Body of pancreas (tissue), 4 donors: ENCODE measurements at regions not wholly inside any gene's neighbourhood (a gene's known extent, or its start where the extent isn't known, plus 50 kb on each side); places are given as distances from the start of the nearest gene placed in this dataset.

Source experiments
- ATAC-seq: fragments of 150-250 bp; one replicate; pipeline ENCODE4 v1.9.1; 2016
- DNase-seq, 4 donors: peaks; one replicate each; pipeline ENCODE4 v3.0.0-alpha.2; 2019
- H3K27ac ChIP-seq, 4 donors: fragments of 200-600 bp; sonication (generic); 1 replicate in 3 of 4; 2 replicates in 1 of 4; pipeline versions ENCODE4 v1.5.1 to v1.6.1; 2016 to 2019; ENCODE audit warnings: mild to moderate bottlenecking in 1 of 4, mixed read lengths in 1 of 4, moderate library complexity in 1 of 4
- H3K27me3 ChIP-seq, 2 donors: fragments of 200-600 bp; sonication (generic); one replicate each; pipeline ENCODE4 v1.6.0; 2016; ENCODE audit warnings: mild to moderate bottlenecking in 1 of 2
- H3K36me3 ChIP-seq, 2 donors: fragments of 200-600 bp; sonication (generic); replicated peaks in 1 of 2; 2 replicates each; pipeline ENCODE4 v1.5.1; 2016; ENCODE audit warnings: low read depth in 2 of 2; ENCODE audit not compliant: insufficient read depth in 1 of 2
- H3K4me1 ChIP-seq: fragments of 200-600 bp; sonication (generic); one replicate; pipeline ENCODE4 v1.6.0; 2016
- H3K4me3 ChIP-seq, 2 donors: fragments of 200-600 bp; sonication (generic); 1 replicate in 1 of 2; 2 replicates in 1 of 2; pipeline ENCODE4 v1.5.1; 2016 to 2019
- H3K9me3 ChIP-seq, 3 donors: fragments of 200-600 bp; sonication (generic); 1 replicate in 2 of 3; 2 replicates in 1 of 3; pipeline ENCODE4 v1.5.1; 2016
- POLR2A ChIP-seq, 3 donors: fragments of 450-650 bp; IDR thresholded peaks; one replicate each; pipeline ENCODE4 v1.6.1; 2016; ENCODE audit warnings: antibody characterized with exemption in 3 of 3, mild to moderate bottlenecking in 2 of 3
- WGBS, 2 donors: methylation state at CpG; one replicate each; pipeline ENCODE4 v1.1.5; 2017; 5-methylcytosine and 5-hydroxymethylcytosine counted together
- intact Hi-C: fragments of 100-400 bp; cut with DNase I; formaldehyde crosslinking; loops from one replicate; pipeline ENCODE4 v1.15.1; 2023
- TF ChIP-seq, protein P1 (sequence below), 7 experiments: fragments of 450-650 bp in 4 of 7; fragments of 200-600 bp in 3 of 7; sonication (generic) in 3 of 7; IDR thresholded peaks; one replicate each; pipeline ENCODE4 v1.5.1; 2016 to 2019; ENCODE audit warnings: antibody characterized with exemption in 7 of 7

DNA sequence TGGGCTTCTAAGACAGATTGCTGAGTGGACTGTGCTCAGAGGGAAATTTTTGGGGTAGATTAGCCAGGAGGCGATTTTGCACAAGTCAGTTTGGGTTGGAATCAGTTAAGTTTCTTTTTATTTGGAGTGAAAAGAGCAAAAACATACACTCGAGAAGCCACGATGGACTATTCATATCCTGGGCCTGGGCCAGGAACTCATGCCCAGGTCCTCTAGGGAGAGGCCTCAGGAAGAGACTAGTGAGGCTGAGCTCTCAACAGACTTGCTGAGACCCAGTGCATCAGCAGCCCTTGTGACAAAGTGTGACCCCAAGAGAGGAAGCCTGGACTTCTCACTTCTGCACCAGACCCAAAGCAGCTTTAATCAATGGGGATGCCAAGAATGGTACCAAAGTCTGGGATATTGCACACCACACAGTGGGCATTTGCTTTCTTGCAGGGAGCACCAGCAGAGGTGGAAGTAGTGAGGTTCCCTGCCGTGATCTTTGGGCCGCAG is 61.6 kb upstream of the MAFB start:
- ATAC-seq (no peak), DNase-seq (no peak)
- TF ChIP-seq POLR2A (IDR thresholded peaks at IDR 0.05): no peak
- TF ChIP-seq, protein P1, sequence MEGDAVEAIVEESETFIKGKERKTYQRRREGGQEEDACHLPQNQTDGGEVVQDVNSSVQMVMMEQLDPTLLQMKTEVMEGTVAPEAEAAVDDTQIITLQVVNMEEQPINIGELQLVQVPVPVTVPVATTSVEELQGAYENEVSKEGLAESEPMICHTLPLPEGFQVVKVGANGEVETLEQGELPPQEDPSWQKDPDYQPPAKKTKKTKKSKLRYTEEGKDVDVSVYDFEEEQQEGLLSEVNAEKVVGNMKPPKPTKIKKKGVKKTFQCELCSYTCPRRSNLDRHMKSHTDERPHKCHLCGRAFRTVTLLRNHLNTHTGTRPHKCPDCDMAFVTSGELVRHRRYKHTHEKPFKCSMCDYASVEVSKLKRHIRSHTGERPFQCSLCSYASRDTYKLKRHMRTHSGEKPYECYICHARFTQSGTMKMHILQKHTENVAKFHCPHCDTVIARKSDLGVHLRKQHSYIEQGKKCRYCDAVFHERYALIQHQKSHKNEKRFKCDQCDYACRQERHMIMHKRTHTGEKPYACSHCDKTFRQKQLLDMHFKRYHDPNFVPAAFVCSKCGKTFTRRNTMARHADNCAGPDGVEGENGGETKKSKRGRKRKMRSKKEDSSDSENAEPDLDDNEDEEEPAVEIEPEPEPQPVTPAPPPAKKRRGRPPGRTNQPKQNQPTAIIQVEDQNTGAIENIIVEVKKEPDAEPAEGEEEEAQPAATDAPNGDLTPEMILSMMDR (IDR thresholded peaks at IDR 0.05): no peak
- Histone ChIP-seq H3K4me1 (no peaks in the 10 kb centered on the region), H3K4me3 (no peak overlapping the region), H3K27ac (no peak overlapping the region), H3K36me3 (no peaks in the 10 kb centered on the region), H3K9me3 (no peaks in the 10 kb centered on the region), H3K27me3 (no peaks in the 10 kb centered on the region)
- intact Hi-C loops: no loop called here
- 49 to 51% methylated on average over 5 of the region's 5 CpGs for WGBS, 2 donors

DNA sequence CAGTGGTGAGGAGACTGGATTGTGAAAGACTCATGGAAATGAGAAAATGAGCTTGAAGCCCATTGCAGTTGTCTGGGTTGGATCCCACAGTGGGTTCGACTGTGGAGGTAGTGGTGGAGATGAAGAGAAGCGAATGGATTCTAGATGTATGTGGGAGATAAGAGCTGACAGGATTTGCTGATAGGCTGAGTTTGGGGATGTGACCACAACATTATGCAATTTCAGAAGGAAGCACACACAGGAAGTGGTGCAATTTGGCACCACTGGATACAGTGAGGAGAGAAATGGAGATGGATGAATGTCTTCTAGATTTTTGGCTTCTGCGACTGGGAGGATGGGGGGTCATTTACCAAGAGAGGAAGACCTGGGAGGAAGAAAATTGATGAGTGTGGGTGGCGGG is 64.4 kb upstream of the MAFB start:
- Histone ChIP-seq H3K9me3 (no peaks in the 10 kb centered on the region), H3K27me3 (no peaks in the 10 kb centered on the region), H3K27ac (no peak overlapping the region), H3K4me1 (no peaks in the 10 kb centered on the region), H3K36me3 (no peaks in the 10 kb centered on the region), H3K4me3 (no peak overlapping the region)
- WGBS, 2 donors: 55 to 83% methylated on average over 4 of the region's 4 CpGs
- intact Hi-C loops: no loop called here
- DNase-seq (no peak), ATAC-seq (no peak)
- TF ChIP-seq, protein P1 (IDR thresholded peaks at IDR 0.05): no peak
- TF ChIP-seq POLR2A (IDR thresholded peaks at IDR 0.05): no peak

DNA sequence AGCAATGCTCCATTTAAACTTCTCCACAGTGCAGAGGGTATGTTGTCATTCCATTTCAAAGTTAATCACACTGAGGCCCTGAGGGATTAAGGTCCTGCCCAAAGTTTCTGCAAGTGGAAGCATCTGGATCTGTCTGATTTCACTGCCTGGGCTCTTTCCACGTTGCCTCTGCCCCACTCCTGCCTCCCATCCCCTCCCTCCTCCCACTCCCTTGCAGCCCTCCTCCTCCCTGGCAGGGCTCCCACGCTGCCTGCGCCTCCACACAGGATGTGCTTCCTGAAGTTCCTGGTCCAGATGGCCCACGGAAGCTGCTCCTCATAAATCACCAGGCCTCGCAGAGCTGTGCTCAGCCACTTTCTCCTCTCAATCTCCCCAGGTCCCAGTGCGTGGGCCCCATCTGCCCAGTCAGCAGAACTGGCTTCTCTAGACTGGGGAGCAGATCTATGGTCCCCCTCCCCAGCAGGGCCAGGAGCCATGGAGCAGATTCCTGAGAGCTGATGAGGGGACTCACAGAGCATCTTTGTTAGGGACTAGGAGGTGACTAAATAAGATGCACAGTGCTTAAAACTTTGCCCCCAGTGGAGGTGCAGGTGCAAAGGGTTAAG is 65.4 kb upstream of the MAFB start:
- TF ChIP-seq POLR2A (IDR thresholded peaks at IDR 0.05): no peak
- H3K4me3 ChIP-seq: no peak overlapping the region
- no peak overlapping the region for H3K27ac ChIP-seq
- DNase-seq (peak; percentile 13 to 16 (median 14)), ATAC-seq (peak; percentile 33)
- WGBS, 2 donors: 28 to 45% methylated on average over 6 of the region's 6 CpGs
- intact Hi-C loops: no loop called here
- no peaks in the 10 kb centered on the region for H3K9me3 ChIP-seq
- H3K36me3 ChIP-seq: no peaks in the 10 kb centered on the region
- H3K4me1 ChIP-seq: no peaks in the 10 kb centered on the region
- no peaks in the 10 kb centered on the region for H3K27me3 ChIP-seq

DNA sequence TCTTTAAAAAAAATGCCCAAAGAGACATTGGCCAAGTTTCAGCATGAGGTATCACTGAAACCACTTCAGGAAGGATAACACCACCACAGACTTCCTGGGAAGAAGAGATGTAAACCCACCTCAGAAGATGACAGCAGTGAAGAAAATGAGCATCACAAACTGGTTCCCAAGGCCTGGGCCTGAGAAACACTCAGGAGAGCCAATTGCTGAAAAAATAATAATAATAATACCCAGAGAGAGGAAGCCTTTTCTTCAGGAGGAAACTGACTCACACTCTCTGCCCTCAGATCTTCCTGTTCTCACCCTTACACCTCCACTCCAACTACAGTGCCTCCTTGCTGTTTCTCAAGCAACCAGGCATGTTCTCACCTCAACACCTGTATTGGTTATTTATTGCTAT is 68.1 kb upstream of the MAFB start:
- no peaks in the 10 kb centered on the region for H3K4me1 ChIP-seq
- intact Hi-C loops: no loop called here
- ATAC-seq (no peak), DNase-seq (no peak)
- TF ChIP-seq, protein P1 (IDR thresholded peaks at IDR 0.05): no peak
- TF ChIP-seq POLR2A (IDR thresholded peaks at IDR 0.05): no peak
- no peak overlapping the region for H3K27ac ChIP-seq
- no peaks in the 10 kb centered on the region for H3K9me3 ChIP-seq
- H3K4me3 ChIP-seq: no peak overlapping the region
- H3K27me3 ChIP-seq: no peaks in the 10 kb centered on the region
- H3K36me3 ChIP-seq: no peaks in the 10 kb centered on the region

DNA sequence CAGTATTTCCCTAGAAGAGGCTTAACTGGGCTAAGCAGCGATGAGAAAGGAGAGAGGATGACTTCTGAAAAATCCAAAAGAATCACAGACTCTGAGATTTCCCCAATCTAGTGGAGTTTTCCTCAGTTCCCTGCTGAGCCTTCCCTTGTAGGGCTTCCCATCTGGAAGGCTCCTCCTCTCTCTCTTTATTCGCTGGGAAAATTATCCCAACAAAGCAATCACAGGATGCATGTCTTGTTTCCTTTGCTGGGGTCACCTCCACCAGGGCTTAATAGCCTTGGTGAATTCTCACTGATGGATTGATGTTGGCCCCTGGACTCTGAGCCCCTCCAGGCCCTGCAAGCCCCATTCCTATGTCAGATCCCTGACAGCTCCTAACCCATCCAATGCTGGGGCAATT is 69.8 kb upstream of the MAFB start:
- no peaks in the 10 kb centered on the region for H3K36me3 ChIP-seq
- no peak for ATAC-seq
- H3K4me3 ChIP-seq: no peak overlapping the region
- WGBS, 2 donors: 61 to 68% methylated on average over 2 of the region's 2 CpGs
- TF ChIP-seq POLR2A (IDR thresholded peaks at IDR 0.05): no peak
- TF ChIP-seq, protein P1 (IDR thresholded peaks at IDR 0.05): no peak
- DNase-seq: no peak
- H3K4me1 ChIP-seq: no peaks in the 10 kb centered on the region
- intact Hi-C loops: no loop called here
- H3K27me3 ChIP-seq: no peaks in the 10 kb centered on the region
- H3K27ac ChIP-seq: no peak overlapping the region
- no peaks in the 10 kb centered on the region for H3K9me3 ChIP-seq
